PC-3 (cell line): ENCODE measurements at regions not wholly inside any gene's neighbourhood (a gene's known extent, or its start where the extent isn't known, plus 50 kb on each side); places are given as distances from the start of the nearest gene placed in this dataset.

Experiments
- ATAC-seq: fragments of 200-7000 bp; cut with Tn5 transposase; 2 replicates; pipeline ENCODE4 v1.9.1; 2020; ENCODE audit warnings: mild to moderate bottlenecking, moderate library complexity
- BruUV-seq: library from RNA; stranded (reverse); fragments of 400-500 nt; replicated peaks from 2 replicates; lab custom pipeline; 2021; lab: Mats Ljungman, UMichigan
- CTCF ChIA-PET: fragments of 300-600 bp; sonication (Branson Sonifier 250); formaldehyde crosslinking; loops from one replicate; lab custom pipeline; 2022; ENCODE audit warnings: antibody characterized with exemption; lab: Charles Lee
- POLR2A ChIA-PET: fragments of 300-600 bp; sonication (Branson Sonifier 250); formaldehyde crosslinking; loops from one replicate; lab custom pipeline; 2022; ENCODE audit warnings: antibody characterized with exemption; ENCODE audit not compliant: unreplicated experiment; lab: Charles Lee
- DNase-seq: peaks from one replicate; pipeline ENCODE4 v3.0.0-alpha.2; 2015
- H2AFZ ChIP-seq: fragments of 300-600 bp; sonication (generic); 2 replicates; pipeline ENCODE4 v1.6.0; 2016; ENCODE audit warnings: antibody characterized with exemption, low read length
- H3F3A ChIP-seq: fragments of 300-600 bp; sonication (generic); one replicate; pipeline ENCODE4 v1.6.0; 2017; ENCODE audit warnings: antibody characterized with exemption, low read length, control low read depth, mild to moderate bottlenecking; ENCODE audit not compliant: unreplicated experiment
- H3K27ac ChIP-seq: fragments of 300-600 bp; sonication (generic); 2 replicates; pipeline ENCODE4 v1.5.1; 2016; ENCODE audit warnings: mild to moderate bottlenecking, low read length
- H3K27me3 ChIP-seq: fragments of 300-600 bp; sonication (generic); 2 replicates; pipeline ENCODE4 v1.6.1; 2016; ENCODE audit warnings: low read length, mixed read lengths
- H3K36me3 ChIP-seq: fragments of 300-600 bp; sonication (generic); 2 replicates; pipeline ENCODE4 v1.6.1; 2016; ENCODE audit warnings: low read depth, mixed run types, low read length, mixed read lengths
- H3K4me1 ChIP-seq: fragments of 300-600 bp; sonication (generic); 2 replicates; pipeline ENCODE4 v1.5.1; 2016; ENCODE audit warnings: low read length; ENCODE audit not compliant: insufficient read depth
- H3K4me2 ChIP-seq: fragments of 300-600 bp; sonication (generic); 2 replicates; pipeline ENCODE4 v1.6.0; 2016; ENCODE audit warnings: low read length
- H3K4me3 ChIP-seq: fragments of 300-600 bp; sonication (generic); 2 replicates; pipeline ENCODE4 v1.5.1; 2016; ENCODE audit warnings: mild to moderate bottlenecking, low read length, mixed read lengths
- H3K79me2 ChIP-seq: fragments of 300-600 bp; sonication (generic); 2 replicates; pipeline ENCODE4 v1.6.1; 2017; ENCODE audit warnings: low read length, mixed read lengths
- H3K9ac ChIP-seq: fragments of 300-600 bp; sonication (generic); 2 replicates; pipeline ENCODE4 v1.6.0; 2016; ENCODE audit warnings: mild to moderate bottlenecking, low read length
- H3K9me2 ChIP-seq: fragments of 300-600 bp; sonication (generic); replicated peaks from 2 replicates; pipeline ENCODE4 v1.6.1; 2016; ENCODE audit warnings: mixed run types, low read length, mixed read lengths
- H3K9me3 ChIP-seq: fragments of 300-600 bp; sonication (generic); 2 replicates; pipeline ENCODE4 v1.6.1; 2016; ENCODE audit warnings: low read length, mixed read lengths
- H4K20me1 ChIP-seq: fragments of 300-600 bp; sonication (generic); 2 replicates; pipeline ENCODE4 v1.6.1; 2016; ENCODE audit warnings: low read length, mixed read lengths
- EZH2 ChIP-seq: fragments of 300-600 bp; sonication (generic); IDR thresholded peaks from one replicate; pipeline ENCODE4 v1.6.1; 2017; ENCODE audit warnings: antibody characterized with exemption, mild to moderate bottlenecking, low read length; ENCODE audit not compliant: unreplicated experiment
- EZH2phosphoT487 ChIP-seq: fragments of 300-600 bp; sonication (generic); IDR thresholded peaks from 2 replicates; pipeline ENCODE4 v1.6.1; 2018; ENCODE audit warnings: mild to moderate bottlenecking, antibody characterized with exemption, low read length, borderline replicate concordance
- intact Hi-C: fragments of 100-400 bp; cut with micrococcal nuclease; formaldehyde crosslinking; loops from 2 replicates; pipeline ENCODE4 v1.9.0; 2023
- TF ChIP-seq, protein P1 (sequence below): fragments of 300-600 bp; sonication (generic); conservative IDR thresholded peaks from 2 replicates; pipeline ENCODE4 v1.5.1; 2017; ENCODE audit warnings: antibody characterized with exemption, low read depth, mild to moderate bottlenecking, low read length

DNA sequence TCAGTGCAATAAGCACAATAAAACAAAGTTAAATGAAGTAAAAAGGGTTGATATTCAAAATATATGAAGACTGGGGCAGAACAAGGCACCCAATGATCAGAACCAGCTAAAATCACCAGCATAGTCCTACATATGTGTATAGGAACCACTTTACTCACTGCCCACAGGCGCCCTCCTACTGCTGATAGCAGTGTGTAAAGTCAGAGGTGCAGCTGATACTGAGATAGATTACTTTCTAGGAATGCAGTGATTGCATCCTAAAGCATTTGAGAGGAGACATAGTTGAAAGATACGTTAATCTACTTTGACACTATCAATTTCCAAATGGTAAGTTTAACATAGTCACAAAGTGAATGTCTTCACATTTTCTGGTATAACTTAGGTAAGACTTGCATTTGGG lies 161.1 kb upstream of the MCHR2 start:
- no peak overlapping the region for H3K4me3 ChIP-seq
- ChIA-PET CTCF (no interaction called here), POLR2A (interaction anchor here (0.5 kb wide), 1 partner anchor 74 kb away, joined by 5 read pairs; no protein-coding TSS in a partner anchor)
- H3F3A ChIP-seq, result no peaks in the 10 kb centered on the region
- no peaks in the 10 kb centered on the region for H4K20me1 ChIP-seq
- no peak for TF ChIP-seq EZH2phosphoT487
- TF ChIP-seq EZH2, result no peak
- TF ChIP-seq, protein P1, sequence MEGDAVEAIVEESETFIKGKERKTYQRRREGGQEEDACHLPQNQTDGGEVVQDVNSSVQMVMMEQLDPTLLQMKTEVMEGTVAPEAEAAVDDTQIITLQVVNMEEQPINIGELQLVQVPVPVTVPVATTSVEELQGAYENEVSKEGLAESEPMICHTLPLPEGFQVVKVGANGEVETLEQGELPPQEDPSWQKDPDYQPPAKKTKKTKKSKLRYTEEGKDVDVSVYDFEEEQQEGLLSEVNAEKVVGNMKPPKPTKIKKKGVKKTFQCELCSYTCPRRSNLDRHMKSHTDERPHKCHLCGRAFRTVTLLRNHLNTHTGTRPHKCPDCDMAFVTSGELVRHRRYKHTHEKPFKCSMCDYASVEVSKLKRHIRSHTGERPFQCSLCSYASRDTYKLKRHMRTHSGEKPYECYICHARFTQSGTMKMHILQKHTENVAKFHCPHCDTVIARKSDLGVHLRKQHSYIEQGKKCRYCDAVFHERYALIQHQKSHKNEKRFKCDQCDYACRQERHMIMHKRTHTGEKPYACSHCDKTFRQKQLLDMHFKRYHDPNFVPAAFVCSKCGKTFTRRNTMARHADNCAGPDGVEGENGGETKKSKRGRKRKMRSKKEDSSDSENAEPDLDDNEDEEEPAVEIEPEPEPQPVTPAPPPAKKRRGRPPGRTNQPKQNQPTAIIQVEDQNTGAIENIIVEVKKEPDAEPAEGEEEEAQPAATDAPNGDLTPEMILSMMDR, result no peak
- no peak overlapping the region for H2AFZ ChIP-seq
- intact Hi-C loops, result no loop called here
- no peak overlapping the region for H3K27ac ChIP-seq
- no peak for DNase-seq
- ATAC-seq, result no peak
- no peaks in the 10 kb centered on the region for H3K27me3 ChIP-seq
- H3K79me2 ChIP-seq, result no peaks in the 10 kb centered on the region
- BruUV-seq, result no TSS peak
- no peaks in the 10 kb centered on the region for H3K4me1 ChIP-seq
- H3K9ac ChIP-seq, result no peak overlapping the region
- H3K9me3 ChIP-seq, result no peaks in the 10 kb centered on the region
- H3K9me2 ChIP-seq, result no peaks in the 10 kb centered on the region
- H3K4me2 ChIP-seq, result no peak overlapping the region
- H3K36me3 ChIP-seq, result no peaks in the 10 kb centered on the region

DNA sequence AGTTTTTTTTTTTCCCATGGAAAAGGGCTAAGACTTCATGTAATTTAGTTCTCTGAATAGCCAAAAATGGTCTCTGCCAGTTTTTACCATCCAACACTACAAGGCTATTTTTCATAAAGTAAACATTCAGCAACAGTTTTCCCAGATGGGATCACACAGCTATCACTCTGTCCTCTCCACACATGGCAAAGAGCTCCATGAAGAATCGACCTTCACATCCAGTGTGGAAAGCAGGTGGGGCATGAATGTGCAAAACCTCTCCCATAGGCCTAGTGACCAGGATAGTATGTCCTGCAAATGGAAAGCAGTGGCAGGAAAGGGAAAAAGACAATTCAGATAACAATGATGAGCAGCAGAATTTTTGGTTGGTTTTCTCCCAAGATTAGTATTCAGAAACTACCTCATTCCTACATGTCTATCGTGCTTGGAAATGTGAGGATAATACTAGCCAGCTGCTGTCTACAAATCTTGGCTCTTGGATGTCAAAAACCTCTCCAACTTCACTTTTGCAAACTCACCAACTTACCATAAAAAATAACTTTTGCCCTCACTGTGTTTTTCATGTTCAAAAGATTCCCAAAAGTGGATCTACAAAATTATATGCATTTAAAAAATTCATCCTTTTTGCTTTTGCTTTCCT lies 159.7 kb upstream of the MCHR2 start:
- CTCF ChIA-PET, result no interaction called here
- intact Hi-C loops, result no loop called here
- Histone ChIP-seq H3K9me2 (no peaks in the 10 kb centered on the region), H3K4me3 (no peak overlapping the region), H3K9ac (no peak overlapping the region), H3F3A (no peaks in the 10 kb centered on the region), H3K79me2 (no peaks in the 10 kb centered on the region), H3K27me3 (no peaks in the 10 kb centered on the region), H2AFZ (no peak overlapping the region), H3K27ac (no peak overlapping the region), H3K4me1 (no peaks in the 10 kb centered on the region), H3K9me3 (no peaks in the 10 kb centered on the region), H3K36me3 (no peaks in the 10 kb centered on the region), H3K4me2 (no peak overlapping the region), H4K20me1 (no peaks in the 10 kb centered on the region)
- ATAC-seq, result no peak
- TF ChIP-seq, protein P1, result no peak
- no peak for TF ChIP-seq EZH2phosphoT487
- no TSS peak for BruUV-seq
- no peak for DNase-seq
- POLR2A ChIA-PET, result no interaction called here

DNA sequence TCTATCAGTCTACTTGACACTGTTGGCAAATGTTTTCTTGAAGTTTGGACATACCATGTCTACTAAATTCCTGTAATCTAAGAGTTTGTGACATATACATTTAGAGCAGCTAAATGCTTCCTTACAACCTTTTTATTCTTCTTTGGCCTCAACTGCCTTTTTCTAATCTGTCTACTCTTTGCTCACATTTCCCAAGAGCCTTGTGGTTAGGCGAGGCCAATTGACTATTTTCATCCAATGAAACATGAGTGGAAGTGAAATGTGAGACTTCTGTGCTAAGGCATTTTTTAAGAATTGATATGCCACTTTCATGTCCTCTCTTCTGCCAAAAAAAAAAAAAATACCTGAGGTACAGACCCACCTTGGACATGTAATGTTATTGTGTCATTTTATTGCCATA lies 158.2 kb upstream of the MCHR2 start:
- DNase-seq (no peak), ATAC-seq (no peak)
- Histone ChIP-seq H4K20me1 (no peaks in the 10 kb centered on the region), H3K4me3 (no peak overlapping the region), H3K9me2 (no peaks in the 10 kb centered on the region), H3K79me2 (no peaks in the 10 kb centered on the region), H3K27me3 (no peaks in the 10 kb centered on the region), H3K9me3 (no peaks in the 10 kb centered on the region), H3K4me1 (no peaks in the 10 kb centered on the region), H3K4me2 (no peak overlapping the region), H3K9ac (no peak overlapping the region), H2AFZ (no peak overlapping the region), H3K36me3 (no peaks in the 10 kb centered on the region), H3K27ac (no peak overlapping the region), H3F3A (no peaks in the 10 kb centered on the region)
- TF ChIP-seq, protein P1, result no peak
- TF ChIP-seq EZH2 (no peak), EZH2phosphoT487 (no peak)
- intact Hi-C loops, result no loop called here
- CTCF ChIA-PET, result no interaction called here
- POLR2A ChIA-PET, result no interaction called here
- BruUV-seq, result no TSS peak
